ENCODE measurements at regions not wholly inside any gene's neighbourhood (a gene's known extent, or its start where the extent isn't known, plus 50 kb on each side); places are given as distances from the start of the nearest gene placed in this dataset.

DNA sequence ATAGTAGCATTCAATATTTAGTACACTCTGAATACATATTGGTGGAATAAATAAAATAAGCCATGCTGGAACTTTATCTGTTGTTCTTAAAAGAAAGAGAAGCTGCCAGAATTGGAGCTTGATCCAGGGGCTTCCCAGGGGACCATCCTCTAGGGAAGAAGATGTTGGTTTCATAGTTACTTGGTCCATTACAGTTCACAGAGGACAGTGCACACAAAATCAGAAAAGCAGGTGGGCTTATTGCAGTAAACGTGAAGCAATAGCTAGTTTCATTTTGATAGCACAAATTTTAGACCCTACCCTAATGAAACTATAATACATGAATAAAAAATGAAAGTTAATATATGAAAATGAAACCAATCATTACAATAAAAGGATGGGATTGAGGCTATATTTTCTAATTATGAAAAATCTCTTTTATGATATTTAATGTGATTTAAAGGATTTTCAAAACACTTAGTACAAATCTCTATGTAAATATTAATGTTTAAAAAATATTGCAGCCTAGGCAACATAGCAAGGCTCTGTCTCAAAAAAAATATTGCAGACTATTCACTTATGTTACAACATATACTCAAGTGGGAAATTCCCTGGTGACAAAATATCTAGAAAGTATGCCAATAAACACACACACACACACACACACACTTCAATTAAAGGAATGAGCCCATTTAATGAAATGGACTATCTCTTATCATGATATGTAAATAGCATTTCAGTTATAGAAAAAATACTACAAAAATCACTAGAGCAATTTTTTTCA, 227.0 kb upstream of the MARCKS start:
- Histone ChIP-seq H3K4me1 (peaks cover 35 to 44% (median 40%) of the 10 kb centered on the region in 4 donors), H3K9me3 (no peaks in the 10 kb centered on the region), H3K36me3 (no peaks in the 10 kb centered on the region), H3K27ac (peak overlapping the region in 2 of 4 donors; percentile 68 to 82), H3K27me3 (no peaks in the 10 kb centered on the region), H3K4me3 (no peak overlapping the region)
- 50 to 60% methylated on average over 1 of the region's 1 CpG for WGBS, 2 donors
- ATAC-seq (ENCODE audit: low FRiP score in 2 of 2) (no peak), DNase-seq (no peak)
- TF ChIP-seq POLR2AphosphoS5 (IDR thresholded peaks at IDR 0.05) (no peak), EP300 (IDR thresholded peaks at IDR 0.05) (no peak), POLR2A (IDR thresholded peaks at IDR 0.05) (no peak)
- TF ChIP-seq, protein P1, sequence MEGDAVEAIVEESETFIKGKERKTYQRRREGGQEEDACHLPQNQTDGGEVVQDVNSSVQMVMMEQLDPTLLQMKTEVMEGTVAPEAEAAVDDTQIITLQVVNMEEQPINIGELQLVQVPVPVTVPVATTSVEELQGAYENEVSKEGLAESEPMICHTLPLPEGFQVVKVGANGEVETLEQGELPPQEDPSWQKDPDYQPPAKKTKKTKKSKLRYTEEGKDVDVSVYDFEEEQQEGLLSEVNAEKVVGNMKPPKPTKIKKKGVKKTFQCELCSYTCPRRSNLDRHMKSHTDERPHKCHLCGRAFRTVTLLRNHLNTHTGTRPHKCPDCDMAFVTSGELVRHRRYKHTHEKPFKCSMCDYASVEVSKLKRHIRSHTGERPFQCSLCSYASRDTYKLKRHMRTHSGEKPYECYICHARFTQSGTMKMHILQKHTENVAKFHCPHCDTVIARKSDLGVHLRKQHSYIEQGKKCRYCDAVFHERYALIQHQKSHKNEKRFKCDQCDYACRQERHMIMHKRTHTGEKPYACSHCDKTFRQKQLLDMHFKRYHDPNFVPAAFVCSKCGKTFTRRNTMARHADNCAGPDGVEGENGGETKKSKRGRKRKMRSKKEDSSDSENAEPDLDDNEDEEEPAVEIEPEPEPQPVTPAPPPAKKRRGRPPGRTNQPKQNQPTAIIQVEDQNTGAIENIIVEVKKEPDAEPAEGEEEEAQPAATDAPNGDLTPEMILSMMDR (IDR thresholded peaks at IDR 0.05): no peak

- Histone ChIP-seq H3K36me3 (no peaks in the 10 kb centered on the region), H3K4me3 (no peak overlapping the region), H3K4me1 (peaks cover 35 to 45% (median 41%) of the 10 kb centered on the region in 4 donors), H3K9me3 (no peaks in the 10 kb centered on the region), H3K27me3 (no peaks in the 10 kb centered on the region), H3K27ac (peak overlapping the region; percentile 53 to 82 (median 68))
- ATAC-seq (ENCODE audit: low FRiP score in 2 of 2): peak; percentile 60 to 78
- TF ChIP-seq EP300 (IDR thresholded peaks at IDR 0.05) (no peak), POLR2AphosphoS5 (IDR thresholded peaks at IDR 0.05) (no peak)
- 40 to 54% methylated on average over 7 of the region's 7 CpGs for WGBS, 2 donors
- peak in 1 of 2 donors; percentile 54 for DNase-seq
Observed at GRCh38 chr6:113630738-113631535, 226.2 kb upstream of the MARCKS start.

- DNase-seq (no peak), ATAC-seq (ENCODE audit: low FRiP score in 2 of 2) (no peak)
- no peak for TF ChIP-seq EP300 (IDR thresholded peaks at IDR 0.05)
- no peak for TF ChIP-seq POLR2A (IDR thresholded peaks at IDR 0.05)
- TF ChIP-seq, protein P1 (IDR thresholded peaks at IDR 0.05): no peak
- no peak for TF ChIP-seq POLR2AphosphoS5 (IDR thresholded peaks at IDR 0.05)
- WGBS, 2 donors: 86 to 88% methylated on average over 3 of the region's 3 CpGs
- H3K4me3 ChIP-seq: no peak overlapping the region
- H3K9me3 ChIP-seq: no peaks in the 10 kb centered on the region
- H3K27me3 ChIP-seq: no peaks in the 10 kb centered on the region
- peaks cover 35 to 45% (median 41%) of the 10 kb centered on the region in 4 donors for H3K4me1 ChIP-seq
- H3K27ac ChIP-seq: peak overlapping the region; percentile 53 to 82 (median 66)
- no peaks in the 10 kb centered on the region for H3K36me3 ChIP-seq
Observed at GRCh38 chr6:113631666-113632065, 225.5 kb upstream of the MARCKS start.

- H3K4me3 ChIP-seq: peak overlapping the region in 2 of 4 donors; percentile 17 to 21
Observed at GRCh38 chr6:113632220-113632864, 224.8 kb upstream of the MARCKS start.

More at GRCh38 chr6:113632220-113632864, 224.8 kb upstream of the MARCKS start:
- Histone ChIP-seq H3K36me3 (no peaks in the 10 kb centered on the region), H3K4me1 (peaks cover 35 to 45% (median 41%) of the 10 kb centered on the region in 4 donors), H3K27ac (peak overlapping the region; percentile 41 to 82 (median 60)), H3K27me3 (no peaks in the 10 kb centered on the region), H3K9me3 (no peaks in the 10 kb centered on the region)
- TF ChIP-seq, protein P1 (IDR thresholded peaks at IDR 0.05): no peak
- TF ChIP-seq POLR2AphosphoS5 (IDR thresholded peaks at IDR 0.05) (no peak), POLR2A (IDR thresholded peaks at IDR 0.05) (peak in 1 of 4 donors; percentile 30), EP300 (IDR thresholded peaks at IDR 0.05) (no peak)
- DNase-seq (peak in 1 of 2 donors; percentile 40), ATAC-seq (ENCODE audit: low FRiP score in 2 of 2) (peak; percentile 56 to 60)
- 15 to 37% methylated on average over 8 of the region's 8 CpGs for WGBS, 2 donors
